H1 (cell line): ENCODE measurements at regions not wholly inside any gene's neighbourhood (a gene's known extent, or its start where the extent isn't known, plus 50 kb on each side); places are given as distances from the start of the nearest gene placed in this dataset.

Source experiments
- CTCF ChIA-PET: fragments of 300-600 bp; sonication (Branson Sonifier 250); formaldehyde crosslinking; loops from one replicate; lab custom pipeline; 2021; ENCODE audit not compliant: partially characterized antibody; lab: Charles Lee
- POLR2A ChIA-PET: fragments of 300-600 bp; sonication (Branson Sonifier 250); formaldehyde crosslinking; loops from one replicate; lab custom pipeline; 2021; ENCODE audit warnings: inconsistent platforms; ENCODE audit not compliant: partially characterized antibody; lab: Charles Lee
- DNase-seq, 2 experiments: peaks; one replicate each; pipeline versions ENCODE4 v3.0.0 to v3.0.0-alpha.2; 2010 to 2022; ENCODE audit warnings: low spot score in 2 of 2, low read depth in 1 of 2, mixed read lengths in 1 of 2
- FAIRE-seq: peaks from 2 replicates; lab custom pipeline; 2011; peaks lifted over from hg19 to GRCh38; lab: Jason Lieb, UNC
- H2AFZ ChIP-seq: 2 replicates; pipeline ENCODE4 v1.8.1; 2012; ENCODE audit warnings: low read length, inconsistent platforms
- H2AK5ac ChIP-seq: 2 replicates; pipeline ENCODE4 v1.6.1; 2013; ENCODE audit warnings: low read depth, low read length
- H2BK120ac ChIP-seq: replicated peaks from 2 replicates; pipeline ENCODE3; 2013; ENCODE audit warnings: low read depth, low read length, inconsistent platforms
- H2BK12ac ChIP-seq: 2 replicates; pipeline ENCODE4 v1.6.1; 2013; ENCODE audit warnings: low read depth, low read length
- H2BK15ac ChIP-seq: 2 replicates; pipeline ENCODE4 v1.6.1; 2013; ENCODE audit warnings: low read length
- H2BK20ac ChIP-seq: 2 replicates; pipeline ENCODE4 v1.6.1; 2013; ENCODE audit warnings: low read length
- H2BK5ac ChIP-seq: 2 replicates; pipeline ENCODE4 v1.6.1; 2013; ENCODE audit warnings: low read depth, low read length
- H3K14ac ChIP-seq: 2 replicates; pipeline ENCODE4 v1.6.1; 2013; ENCODE audit warnings: inconsistent platforms; ENCODE audit not compliant: insufficient read length
- H3K18ac ChIP-seq: 2 replicates; pipeline ENCODE4 v1.6.1; 2013; ENCODE audit warnings: low read length; ENCODE audit errors: extremely low read depth
- H3K23ac ChIP-seq: 2 replicates; pipeline ENCODE4 v1.6.1; 2013; ENCODE audit warnings: inconsistent platforms; ENCODE audit not compliant: insufficient read length
- H3K23me2 ChIP-seq: 2 replicates; pipeline ENCODE4 v1.6.1; 2013; ENCODE audit warnings: low read depth, low read length
- H3K27ac ChIP-seq: 2 replicates; pipeline ENCODE4 v1.6.1; 2011; ENCODE audit warnings: low read depth, low read length, inconsistent platforms
- H3K27me3 ChIP-seq, 4 experiments: replicated peaks in 1 of 4; 1 replicate in 1 of 4; 2 replicates in 3 of 4; pipeline versions ENCODE4 v1.6.1 to v1.8.1; 2011 to 2013; ENCODE audit warnings: low read length in 3 of 4, mild to moderate bottlenecking in 3 of 4, inconsistent platforms in 2 of 4, mixed read lengths in 2 of 4, moderate library complexity in 1 of 4; ENCODE audit not compliant: control insufficient read depth in 3 of 4, insufficient read depth in 3 of 4; ENCODE audit errors: extremely low read depth in 1 of 4
- H3K36me3 ChIP-seq, 4 experiments: 2 replicates each; pipeline versions ENCODE4 v1.6.1 to v1.8.1; 2011 to 2013; ENCODE audit warnings: mild to moderate bottlenecking in 4 of 4, low read length in 3 of 4, moderate library complexity in 2 of 4, control low read depth in 1 of 4, inconsistent platforms in 1 of 4; ENCODE audit not compliant: insufficient read depth in 4 of 4, control insufficient read depth in 2 of 4
- H3K4ac ChIP-seq: replicated peaks from 2 replicates; pipeline ENCODE3; 2013; ENCODE audit warnings: low read length, low read depth, mixed read lengths, inconsistent platforms; ENCODE audit not compliant: insufficient read length
- H3K4me1 ChIP-seq, 4 experiments: replicated peaks in 1 of 4; 1 replicate in 1 of 4; 2 replicates in 3 of 4; pipeline versions ENCODE4 v1.6.1 to v1.8.1; 2011 to 2013; ENCODE audit warnings: low read length in 3 of 4, inconsistent platforms in 2 of 4, mixed read lengths in 1 of 4; ENCODE audit not compliant: insufficient read depth in 4 of 4, control insufficient read depth in 3 of 4
- H3K4me2 ChIP-seq, 2 experiments: 2 replicates each; pipeline versions ENCODE4 v1.6.1 to v1.8.1; 2011 to 2013; ENCODE audit warnings: low read depth in 2 of 2, low read length in 2 of 2, control low read depth in 1 of 2, inconsistent platforms in 1 of 2, mild to moderate bottlenecking in 1 of 2; ENCODE audit not compliant: insufficient read depth in 1 of 2
- H3K4me3 ChIP-seq, 4 experiments: fragments of 200-600, 300-600 bp in 1 of 4; sonication (generic), shearing (Covaris generic), sonication (Bioruptor Twin) in 1 of 4; 2 replicates each; pipeline versions ENCODE4 v1.5.1 to v1.8.1; 2011 to 2016; ENCODE audit warnings: low read length in 4 of 4, low read depth in 3 of 4, control low read depth in 2 of 4, inconsistent platforms in 2 of 4, mild to moderate bottlenecking in 2 of 4, mixed read lengths in 1 of 4, moderate library complexity in 1 of 4; ENCODE audit not compliant: insufficient read depth in 2 of 4; ENCODE audit errors: extremely low read depth in 1 of 4
- H3K56ac ChIP-seq: replicated peaks from 2 replicates; pipeline ENCODE3; 2013; ENCODE audit warnings: low read depth, mild to moderate bottlenecking, mixed read lengths, low read length, inconsistent platforms; ENCODE audit not compliant: insufficient read length
- H3K79me1 ChIP-seq: 2 replicates; pipeline ENCODE4 v1.6.1; 2013; ENCODE audit warnings: low read depth, low read length, control low read depth
- H3K79me2 ChIP-seq, 2 experiments: 2 replicates each; pipeline versions ENCODE4 v1.6.1 to v1.8.1; 2012 to 2013; ENCODE audit warnings: low read length in 2 of 2, mild to moderate bottlenecking in 2 of 2, inconsistent platforms in 1 of 2; ENCODE audit not compliant: insufficient read depth in 2 of 2, control insufficient read depth in 1 of 2
- H3K9ac ChIP-seq, 4 experiments: replicated peaks in 1 of 4; 1 replicate in 1 of 4; 2 replicates in 3 of 4; pipeline versions ENCODE4 v1.6.1 to v1.8.1; 2011 to 2013; ENCODE audit warnings: low read depth in 3 of 4, low read length in 3 of 4, control low read depth in 2 of 4, mild to moderate bottlenecking in 2 of 4, moderate library complexity in 2 of 4, inconsistent platforms in 1 of 4; ENCODE audit errors: extremely low read depth in 1 of 4
- H3K9me3 ChIP-seq, 2 experiments: 2 replicates each; pipeline versions ENCODE4 v1.6.1 to v1.8.1; 2012 to 2013; ENCODE audit warnings: mild to moderate bottlenecking in 2 of 2, moderate library complexity in 2 of 2, control low read depth in 1 of 2, inconsistent platforms in 1 of 2, low read depth in 1 of 2, low read length in 1 of 2, mixed read lengths in 1 of 2; ENCODE audit not compliant: insufficient read depth in 2 of 2
- H4K20me1 ChIP-seq, 2 experiments: replicated peaks in 1 of 2; 2 replicates each; pipeline versions ENCODE3 to v1.8.1; 2011 to 2013; ENCODE audit warnings: inconsistent platforms in 2 of 2, low read length in 2 of 2, mild to moderate bottlenecking in 1 of 2; ENCODE audit not compliant: insufficient read depth in 2 of 2, control insufficient read depth in 1 of 2
- H4K5ac ChIP-seq: 2 replicates; pipeline ENCODE4 v1.6.1; 2013; ENCODE audit warnings: low read length, low read depth, mixed read lengths, inconsistent platforms; ENCODE audit not compliant: insufficient read length
- H4K8ac ChIP-seq: 2 replicates; pipeline ENCODE4 v1.8.0; 2013; ENCODE audit warnings: mild to moderate bottlenecking, moderate library complexity, low read length, inconsistent platforms; ENCODE audit not compliant: insufficient read depth; ENCODE audit errors: extremely low read depth
- H4K91ac ChIP-seq: replicated peaks from 2 replicates; pipeline ENCODE3; 2013; ENCODE audit warnings: low read length, mixed read lengths, inconsistent platforms; ENCODE audit not compliant: insufficient read length
- ATF2 ChIP-seq: IDR thresholded peaks from 2 replicates; pipeline ENCODE4 v1.6.1; 2012; ENCODE audit warnings: low read length, inconsistent platforms
- HDAC6 ChIP-seq: IDR thresholded peaks from one replicate; pipeline ENCODE4 v1.7.1; 2012; ENCODE audit warnings: low read depth, mild to moderate bottlenecking, inconsistent platforms, low read length, moderate library complexity
- KDM1A ChIP-seq: fragments of 200-600, 300-600 bp; sonication (generic); IDR thresholded peaks from 2 replicates; pipeline ENCODE4 v1.7.1; 2016; ENCODE audit warnings: mild to moderate bottlenecking, low read length, borderline replicate concordance
- KDM4A ChIP-seq: IDR thresholded peaks from one replicate; pipeline ENCODE4 v1.7.1; 2012; ENCODE audit warnings: low read depth, mild to moderate bottlenecking, moderate library complexity, low read length, inconsistent platforms; ENCODE audit not compliant: severe bottlenecking
- SIN3A ChIP-seq, 2 experiments: IDR thresholded peaks in 1 of 2; conservative IDR thresholded peaks in 1 of 2; 2 replicates each; pipeline ENCODE4 v1.6.1; 2011 to 2012; ENCODE audit warnings: low read length in 2 of 2, improper control_type of control experiment in 1 of 2, low read depth in 1 of 2, mild to moderate bottlenecking in 1 of 2
- SP2 ChIP-seq: IDR thresholded peaks from 2 replicates; pipeline ENCODE4 v1.6.1; 2012; ENCODE audit warnings: mild to moderate bottlenecking, low read length, inconsistent platforms
- WGBS, 2 experiments: shearing (Covaris generic) in 1 of 2; methylation state at CpG; one replicate each; pipeline versions ENCODE4 v1.1.6 to v1.1.7; 2013 to 2015; ENCODE audit warnings: low lambda C conversion rate in 2 of 2, mixed read lengths in 2 of 2, inconsistent platforms in 1 of 2, low coverage in 1 of 2, missing lambda C conversion rate in 1 of 2; ENCODE audit not compliant: insufficient replicate concordance in 2 of 2, insufficient coverage in 1 of 2, insufficient read length in 1 of 2; ENCODE audit errors: extremely low coverage in 1 of 2, missing lambda C conversion rate in 1 of 2; 5-methylcytosine and 5-hydroxymethylcytosine counted together
- TF ChIP-seq, protein P1 (sequence below): IDR thresholded peaks from 2 replicates; pipeline ENCODE4 v1.6.1; 2012; ENCODE audit warnings: inconsistent platforms

- FAIRE-seq: peak; percentile 76
- CTCF ChIA-PET: no interaction called here
- TF ChIP-seq SP2: no peak
- TF ChIP-seq HDAC6: no peak
- no peak for TF ChIP-seq ATF2
- no peak for TF ChIP-seq KDM1A
- no peak for TF ChIP-seq SIN3A (conservative IDR thresholded peaks at IDR 0.05 in 1 of 2, IDR thresholded peaks at IDR 0.05 in 1 of 2; ENCODE audit: low read depth in 1 of 2, low read length in 2 of 2)
- TF ChIP-seq, protein P1, sequence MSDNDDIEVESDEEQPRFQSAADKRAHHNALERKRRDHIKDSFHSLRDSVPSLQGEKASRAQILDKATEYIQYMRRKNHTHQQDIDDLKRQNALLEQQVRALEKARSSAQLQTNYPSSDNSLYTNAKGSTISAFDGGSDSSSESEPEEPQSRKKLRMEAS: no peak
- no peak for TF ChIP-seq KDM4A
Measured at GRCh38 chrX:131845771-131846170, 177.3 kb upstream of the STK26 start.

More at GRCh38 chrX:131845771-131846170, 177.3 kb upstream of the STK26 start:
- no peak overlapping the region for H3K14ac ChIP-seq
- no peak for DNase-seq
- H3K9me3 ChIP-seq: no peaks in the 10 kb centered on the region
- H3K23me2 ChIP-seq: no peaks in the 10 kb centered on the region
- H2BK20ac ChIP-seq: no peak overlapping the region
- 100% methylated on average over 1 of the region's 1 CpG; no CpG with 5 or more reads in 1 of the 2 experiments for WGBS, 2 experiments
- no peaks in the 10 kb centered on the region for H3K27me3 ChIP-seq
- H4K8ac ChIP-seq: no peak overlapping the region
- H3K18ac ChIP-seq: no peak overlapping the region
- H3K4ac ChIP-seq: no peak overlapping the region
- H4K5ac ChIP-seq: no peak overlapping the region
- H3K79me2 ChIP-seq: no peaks in the 10 kb centered on the region
- no peaks in the 10 kb centered on the region for H4K20me1 ChIP-seq
- H3K36me3 ChIP-seq: no peaks in the 10 kb centered on the region
- no peaks in the 10 kb centered on the region for H3K4me1 ChIP-seq
- no peak overlapping the region for H3K23ac ChIP-seq
- H2BK120ac ChIP-seq: no peak overlapping the region
- no peak overlapping the region for H3K56ac ChIP-seq
- H2BK15ac ChIP-seq: no peak overlapping the region
- H4K91ac ChIP-seq: no peak overlapping the region
- H3K27ac ChIP-seq: no peak overlapping the region
- no peak overlapping the region for H3K4me3 ChIP-seq
- POLR2A ChIA-PET: no interaction called here
- H2BK5ac ChIP-seq: no peak overlapping the region
- no peak overlapping the region for H3K4me2 ChIP-seq
- no peak overlapping the region for H2AFZ ChIP-seq
- H3K9ac ChIP-seq: no peak overlapping the region
- H3K79me1 ChIP-seq: no peaks in the 10 kb centered on the region
- H2AK5ac ChIP-seq: no peak overlapping the region
- H2BK12ac ChIP-seq: no peak overlapping the region
